Natural killer cell treated with Interleukin-12 subunit alpha and Interleukin-12 subunit beta and Interleukin-15 and Interleukin-18, amount 100 ng/mL, for 72 hours (primary cell): ENCODE measurements at regions not wholly inside any gene's neighbourhood (a gene's known extent, or its start where the extent isn't known, plus 50 kb on each side); places are given as distances from the start of the nearest gene placed in this dataset.

Experiments used
- ATAC-seq, 2 donors: fragments of 150-1000 bp; cut with Tn5 transposase in 1 of 2; sonication (Bioruptor Pico), chemical (Tn5 transposase) in 1 of 2; 2 replicates each; pipeline ENCODE4 v1.10.0; 2021
- DNase-seq: peaks from one replicate; pipeline ENCODE4 v3.0.0; 2022; ENCODE audit warnings: low spot score
- H3K27ac Mint-ChIP-seq, 2 donors: 1 replicate in 1 of 2; 2 replicates in 1 of 2; pipeline ENCODE4 v1.8.0; 2022; ENCODE audit warnings: mixed read lengths in 2 of 2, mild to moderate bottlenecking in 1 of 2, moderate library complexity in 1 of 2
- H3K27me3 Mint-ChIP-seq, 2 donors: 1 replicate in 1 of 2; 2 replicates in 1 of 2; pipeline ENCODE4 v1.8.0; 2022; ENCODE audit warnings: mixed read lengths in 2 of 2
- H3K36me3 Mint-ChIP-seq: one replicate; pipeline ENCODE4 v1.8.0; 2022; ENCODE audit warnings: mixed read lengths
- H3K4me1 Mint-ChIP-seq, 2 donors: 1 replicate in 1 of 2; 2 replicates in 1 of 2; pipeline ENCODE4 v1.8.0; 2022; ENCODE audit warnings: low read depth in 2 of 2, mixed read lengths in 2 of 2, mild to moderate bottlenecking in 1 of 2
- H3K4me3 Mint-ChIP-seq: one replicate; pipeline ENCODE4 v1.8.0; 2022; ENCODE audit warnings: mixed read lengths
- H3K9me3 Mint-ChIP-seq: 2 replicates; pipeline ENCODE4 v1.8.0; 2022; ENCODE audit warnings: mixed read lengths

- ATAC-seq: no peak
- Mint-ChIP-seq H3K36me3 (no peaks in the 10 kb centered on the region), H3K27me3 (peaks cover 5 to 10% of the 10 kb centered on the region in 2 donors), H3K4me1 (peaks cover 0 to 4% of the 10 kb centered on the region in 2 donors), H3K27ac (no peak overlapping the region), H3K9me3 (no peaks in the 10 kb centered on the region), H3K4me3 (no peak overlapping the region)
- DNase-seq: no peak
These were observed 53.0 kb upstream of the CA12 start for GRCh38 chr15:63434576-63435186.

- H3K27ac Mint-ChIP-seq: no peak overlapping the region
- no peaks in the 10 kb centered on the region for H3K9me3 Mint-ChIP-seq
- no peak for DNase-seq
- peaks cover 5 to 10% of the 10 kb centered on the region in 2 donors for H3K27me3 Mint-ChIP-seq
- ATAC-seq: no peak
- no peak overlapping the region for H3K4me3 Mint-ChIP-seq
- peaks cover 0 to 4% of the 10 kb centered on the region in 2 donors for H3K4me1 Mint-ChIP-seq
- no peaks in the 10 kb centered on the region for H3K36me3 Mint-ChIP-seq
These were observed 53.7 kb upstream of the CA12 start for GRCh38 chr15:63435204-63435820.

GRCh38 chr15:63436341-63436740 is 54.7 kb upstream of the CA12 start:
- H3K4me1 Mint-ChIP-seq: peaks cover 0 to 4% of the 10 kb centered on the region in 2 donors
- DNase-seq (no peak), ATAC-seq (no peak)
- H3K27ac Mint-ChIP-seq: peak overlapping the region in 1 of 2 donors; percentile 5
- no peaks in the 10 kb centered on the region for H3K36me3 Mint-ChIP-seq
- no peaks in the 10 kb centered on the region for H3K9me3 Mint-ChIP-seq
- peaks cover 5 to 10% of the 10 kb centered on the region in 2 donors for H3K27me3 Mint-ChIP-seq
- H3K4me3 Mint-ChIP-seq: no peak overlapping the region

GRCh38 chr15:63436872-63437375 is 55.3 kb upstream of the CA12 start:
- DNase-seq: no peak
- no peaks in the 10 kb centered on the region for H3K9me3 Mint-ChIP-seq
- H3K4me3 Mint-ChIP-seq: no peak overlapping the region
- peaks cover 5 to 10% of the 10 kb centered on the region in 2 donors for H3K27me3 Mint-ChIP-seq
- H3K4me1 Mint-ChIP-seq: peaks cover 0 to 4% of the 10 kb centered on the region in 2 donors
- peak overlapping the region in 1 of 2 donors; percentile 5 for H3K27ac Mint-ChIP-seq
- peak in 1 of 2 donors; percentile 52 for ATAC-seq
- no peaks in the 10 kb centered on the region for H3K36me3 Mint-ChIP-seq

GRCh38 chr15:63439536-63440264 is 58.1 kb upstream of the CA12 start:
- DNase-seq (no peak), ATAC-seq (no peak)
- Mint-ChIP-seq H3K4me3 (no peak overlapping the region), H3K9me3 (no peaks in the 10 kb centered on the region), H3K27ac (no peak overlapping the region), H3K4me1 (peaks cover 0 to 4% of the 10 kb centered on the region in 2 donors), H3K27me3 (no peaks in the 10 kb centered on the region), H3K36me3 (no peaks in the 10 kb centered on the region)

- Mint-ChIP-seq H3K27ac (no peak overlapping the region), H3K27me3 (no peaks in the 10 kb centered on the region), H3K36me3 (no peaks in the 10 kb centered on the region), H3K4me3 (no peak overlapping the region), H3K4me1 (peaks cover 0 to 4% of the 10 kb centered on the region in 2 donors), H3K9me3 (no peaks in the 10 kb centered on the region)
- DNase-seq (no peak), ATAC-seq (no peak)
These were observed 58.6 kb upstream of the CA12 start for GRCh38 chr15:63440265-63440648.

- Mint-ChIP-seq H3K27ac (no peak overlapping the region), H3K27me3 (no peaks in the 10 kb centered on the region), H3K36me3 (no peaks in the 10 kb centered on the region), H3K4me3 (no peak overlapping the region), H3K4me1 (peaks cover 0 to 4% of the 10 kb centered on the region in 2 donors), H3K9me3 (no peaks in the 10 kb centered on the region)
- DNase-seq (no peak), ATAC-seq (no peak)
These were observed 59.1 kb upstream of the CA12 start for GRCh38 chr15:63440756-63441155.

GRCh38 chr15:63441266-63441665 is 59.6 kb upstream of the CA12 start:
- peaks cover 0 to 4% of the 10 kb centered on the region in 2 donors for H3K4me1 Mint-ChIP-seq
- H3K36me3 Mint-ChIP-seq: no peaks in the 10 kb centered on the region
- DNase-seq (no peak), ATAC-seq (no peak)
- H3K9me3 Mint-ChIP-seq: no peaks in the 10 kb centered on the region
- H3K4me3 Mint-ChIP-seq: no peak overlapping the region
- no peaks in the 10 kb centered on the region for H3K27me3 Mint-ChIP-seq
- H3K27ac Mint-ChIP-seq: no peak overlapping the region

GRCh38 chr15:63442080-63442479 is 60.4 kb upstream of the CA12 start:
- DNase-seq: no peak
- no peaks in the 10 kb centered on the region for H3K4me1 Mint-ChIP-seq
- H3K9me3 Mint-ChIP-seq: no peaks in the 10 kb centered on the region
- H3K27me3 Mint-ChIP-seq: no peaks in the 10 kb centered on the region
- no peak overlapping the region for H3K4me3 Mint-ChIP-seq
- ATAC-seq: no peak
- no peak overlapping the region for H3K27ac Mint-ChIP-seq
- H3K36me3 Mint-ChIP-seq: no peaks in the 10 kb centered on the region

- ATAC-seq: no peak
- Mint-ChIP-seq H3K36me3 (no peaks in the 10 kb centered on the region), H3K27me3 (peaks cover 0 to 2% of the 10 kb centered on the region in 2 donors), H3K4me1 (no peaks in the 10 kb centered on the region), H3K27ac (no peak overlapping the region), H3K9me3 (no peaks in the 10 kb centered on the region), H3K4me3 (no peak overlapping the region)
- DNase-seq: no peak
These were observed 59.8 kb upstream of the USP3 start for GRCh38 chr15:63444611-63445010.

GRCh38 chr15:63446255-63446654 is 58.1 kb upstream of the USP3 start:
- H3K9me3 Mint-ChIP-seq: no peaks in the 10 kb centered on the region
- no peaks in the 10 kb centered on the region for H3K4me1 Mint-ChIP-seq
- no peak for ATAC-seq
- peaks cover 0 to 2% of the 10 kb centered on the region in 2 donors for H3K27me3 Mint-ChIP-seq
- DNase-seq: no peak
- no peak overlapping the region for H3K4me3 Mint-ChIP-seq
- H3K36me3 Mint-ChIP-seq: no peaks in the 10 kb centered on the region
- H3K27ac Mint-ChIP-seq: no peak overlapping the region

- no peak overlapping the region for H3K27ac Mint-ChIP-seq
- ATAC-seq (no peak), DNase-seq (no peak)
- H3K9me3 Mint-ChIP-seq: no peaks in the 10 kb centered on the region
- no peaks in the 10 kb centered on the region for H3K4me1 Mint-ChIP-seq
- no peak overlapping the region for H3K4me3 Mint-ChIP-seq
- peaks cover 0 to 2% of the 10 kb centered on the region in 2 donors for H3K27me3 Mint-ChIP-seq
- no peaks in the 10 kb centered on the region for H3K36me3 Mint-ChIP-seq
These were observed 57.2 kb upstream of the USP3 start for GRCh38 chr15:63447017-63447676.

GRCh38 chr15:63448266-63448665 is 56.1 kb upstream of the USP3 start:
- no peaks in the 10 kb centered on the region for H3K9me3 Mint-ChIP-seq
- H3K4me3 Mint-ChIP-seq: no peak overlapping the region
- ATAC-seq: no peak
- H3K4me1 Mint-ChIP-seq: no peaks in the 10 kb centered on the region
- no peak for DNase-seq
- H3K27ac Mint-ChIP-seq: no peak overlapping the region
- H3K27me3 Mint-ChIP-seq: peaks cover 0 to 2% of the 10 kb centered on the region in 2 donors
- H3K36me3 Mint-ChIP-seq: no peaks in the 10 kb centered on the region
